Neural cell (in vitro differentiated cells): ENCODE measurements at regions not wholly inside any gene's neighbourhood (a gene's known extent, or its start where the extent isn't known, plus 50 kb on each side); places are given as distances from the start of the nearest gene placed in this dataset.

Source experiments
- CTCF ChIP-seq: fragments of 450-650 bp; IDR thresholded peaks from 2 replicates; pipeline ENCODE4 v1.5.1; 2014; ENCODE audit warnings: antibody characterized with exemption, mild to moderate bottlenecking, moderate library complexity; ENCODE audit not compliant: poor library complexity, severe bottlenecking
- EP300 ChIP-seq: fragments of 450-650 bp; conservative IDR thresholded peaks from 2 replicates; pipeline ENCODE4 v1.6.1; 2014; ENCODE audit warnings: antibody characterized with exemption, mild to moderate bottlenecking, moderate library complexity; ENCODE audit not compliant: poor library complexity, severe bottlenecking
- MXI1 ChIP-seq: fragments of 450-650 bp; conservative IDR thresholded peaks from 2 replicates; pipeline ENCODE4 v1.6.1; 2014; ENCODE audit warnings: antibody characterized with exemption, mild to moderate bottlenecking; ENCODE audit not compliant: poor library complexity, severe bottlenecking
- SMC3 ChIP-seq: fragments of 450-650 bp; conservative IDR thresholded peaks from 2 replicates; pipeline ENCODE4 v1.6.1; 2014; ENCODE audit warnings: antibody characterized with exemption, mild to moderate bottlenecking, moderate library complexity; ENCODE audit not compliant: poor library complexity
- TF ChIP-seq, protein P1 (sequence below): IDR thresholded peaks from 2 replicates; pipeline ENCODE4 v1.6.1; 2012; ENCODE audit warnings: borderline replicate concordance

- TF ChIP-seq CTCF (no peak), EP300 (no peak), SMC3 (no peak), MXI1 (no peak)
- TF ChIP-seq, protein P1, sequence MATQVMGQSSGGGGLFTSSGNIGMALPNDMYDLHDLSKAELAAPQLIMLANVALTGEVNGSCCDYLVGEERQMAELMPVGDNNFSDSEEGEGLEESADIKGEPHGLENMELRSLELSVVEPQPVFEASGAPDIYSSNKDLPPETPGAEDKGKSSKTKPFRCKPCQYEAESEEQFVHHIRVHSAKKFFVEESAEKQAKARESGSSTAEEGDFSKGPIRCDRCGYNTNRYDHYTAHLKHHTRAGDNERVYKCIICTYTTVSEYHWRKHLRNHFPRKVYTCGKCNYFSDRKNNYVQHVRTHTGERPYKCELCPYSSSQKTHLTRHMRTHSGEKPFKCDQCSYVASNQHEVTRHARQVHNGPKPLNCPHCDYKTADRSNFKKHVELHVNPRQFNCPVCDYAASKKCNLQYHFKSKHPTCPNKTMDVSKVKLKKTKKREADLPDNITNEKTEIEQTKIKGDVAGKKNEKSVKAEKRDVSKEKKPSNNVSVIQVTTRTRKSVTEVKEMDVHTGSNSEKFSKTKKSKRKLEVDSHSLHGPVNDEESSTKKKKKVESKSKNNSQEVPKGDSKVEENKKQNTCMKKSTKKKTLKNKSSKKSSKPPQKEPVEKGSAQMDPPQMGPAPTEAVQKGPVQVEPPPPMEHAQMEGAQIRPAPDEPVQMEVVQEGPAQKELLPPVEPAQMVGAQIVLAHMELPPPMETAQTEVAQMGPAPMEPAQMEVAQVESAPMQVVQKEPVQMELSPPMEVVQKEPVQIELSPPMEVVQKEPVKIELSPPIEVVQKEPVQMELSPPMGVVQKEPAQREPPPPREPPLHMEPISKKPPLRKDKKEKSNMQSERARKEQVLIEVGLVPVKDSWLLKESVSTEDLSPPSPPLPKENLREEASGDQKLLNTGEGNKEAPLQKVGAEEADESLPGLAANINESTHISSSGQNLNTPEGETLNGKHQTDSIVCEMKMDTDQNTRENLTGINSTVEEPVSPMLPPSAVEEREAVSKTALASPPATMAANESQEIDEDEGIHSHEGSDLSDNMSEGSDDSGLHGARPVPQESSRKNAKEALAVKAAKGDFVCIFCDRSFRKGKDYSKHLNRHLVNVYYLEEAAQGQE = no peak
These were observed 153.0 kb downstream of the ZNF621 start for GRCh38 chr3:40677749-40678148.
